MM.1S (cell line): ENCODE measurements at regions not wholly inside any gene's neighbourhood (a gene's known extent, or its start where the extent isn't known, plus 50 kb on each side); places are given as distances from the start of the nearest gene placed in this dataset.

ENCODE experiments used
- DNase-seq: peaks from one replicate; pipeline ENCODE4 v3.0.0-alpha.2; 2015
- H2AFZ ChIP-seq: fragments of 300-600 bp; sonication (generic); 2 replicates; pipeline ENCODE4 v1.6.0; 2016; ENCODE audit warnings: antibody characterized with exemption, low read length
- H3F3A ChIP-seq: fragments of 300-600 bp; sonication (generic); 2 replicates; pipeline ENCODE4 v1.6.1; 2016; ENCODE audit warnings: mild to moderate bottlenecking, antibody characterized with exemption, low read length, moderate library complexity, mixed read lengths; ENCODE audit not compliant: insufficient read depth
- H3K27ac ChIP-seq: fragments of 300-600 bp; sonication (generic); 2 replicates; pipeline ENCODE4 v1.5.1; 2016; ENCODE audit warnings: mild to moderate bottlenecking, low read length
- H3K27me3 ChIP-seq: fragments of 300-600 bp; sonication (generic); replicated peaks from 2 replicates; pipeline ENCODE4 v1.6.0; 2016; ENCODE audit warnings: low read length; ENCODE audit not compliant: insufficient read depth
- H3K36me3 ChIP-seq: fragments of 300-600 bp; sonication (generic); replicated peaks from 2 replicates; pipeline ENCODE4 v1.6.1; 2016; ENCODE audit warnings: mild to moderate bottlenecking, low read length, mixed read lengths; ENCODE audit not compliant: insufficient read depth
- H3K4me1 ChIP-seq: fragments of 300-600 bp; sonication (generic); 2 replicates; pipeline ENCODE4 v1.6.1; 2016; ENCODE audit warnings: low read length, mixed read lengths
- H3K4me2 ChIP-seq: fragments of 300-600 bp; sonication (generic); 2 replicates; pipeline ENCODE4 v1.6.0; 2016; ENCODE audit warnings: low read depth, low read length
- H3K4me3 ChIP-seq: fragments of 300-600 bp; sonication (generic); 2 replicates; pipeline ENCODE4 v1.5.1; 2016; ENCODE audit warnings: low read length, mixed read lengths
- H3K79me2 ChIP-seq: fragments of 300-600 bp; sonication (generic); 2 replicates; pipeline ENCODE4 v1.6.1; 2016; ENCODE audit warnings: mixed run types, low read length, mixed read lengths
- H3K9ac ChIP-seq: fragments of 300-600 bp; sonication (generic); 2 replicates; pipeline ENCODE4 v1.6.1; 2016; ENCODE audit warnings: low read length, mixed read lengths
- H3K9me2 ChIP-seq: fragments of 300-600 bp; sonication (generic); replicated peaks from 2 replicates; pipeline ENCODE4 v1.6.1; 2016; ENCODE audit warnings: mild to moderate bottlenecking, low read length, mixed read lengths; ENCODE audit not compliant: insufficient read depth
- H3K9me3 ChIP-seq: fragments of 300-600 bp; sonication (generic); replicated peaks from 2 replicates; pipeline ENCODE4 v1.6.1; 2016; ENCODE audit warnings: mild to moderate bottlenecking, low read length, mixed read lengths; ENCODE audit not compliant: insufficient read depth
- H4K20me1 ChIP-seq: fragments of 300-600 bp; sonication (generic); 2 replicates; pipeline ENCODE4 v1.6.1; 2016; ENCODE audit warnings: mild to moderate bottlenecking, low read length, moderate library complexity, mixed read lengths; ENCODE audit not compliant: insufficient read depth
- CTCF ChIP-seq: fragments of 300-600 bp; sonication (generic); IDR thresholded peaks from 2 replicates; pipeline ENCODE4 v1.5.1; 2016; ENCODE audit warnings: antibody characterized with exemption, low read length, mixed read lengths
- EZH2 ChIP-seq: fragments of 300-600 bp; sonication (generic); optimal IDR thresholded peaks from 2 replicates; pipeline ENCODE3; 2017; ENCODE audit warnings: low read depth, mild to moderate bottlenecking, antibody characterized with exemption, low read length, mixed read lengths
- EZH2phosphoT487 ChIP-seq: fragments of 300-600 bp; sonication (generic); IDR thresholded peaks from 2 replicates; pipeline ENCODE4 v1.6.1; 2018; ENCODE audit warnings: antibody characterized with exemption, low read length

- Histone ChIP-seq H3K9me3 (no peaks in the 10 kb centered on the region), H3K4me2 (no peak overlapping the region), H3K4me3 (no peak overlapping the region), H3K79me2 (no peaks in the 10 kb centered on the region), H3K36me3 (no peaks in the 10 kb centered on the region), H3F3A (no peaks in the 10 kb centered on the region), H2AFZ (no peak overlapping the region), H4K20me1 (no peaks in the 10 kb centered on the region), H3K4me1 (no peaks in the 10 kb centered on the region), H3K27me3 (no peaks in the 10 kb centered on the region), H3K9ac (no peak overlapping the region), H3K9me2 (no peaks in the 10 kb centered on the region), H3K27ac (no peak overlapping the region)
- TF ChIP-seq EZH2phosphoT487 (no peak), EZH2 (no peak), CTCF (no peak)
- no peak for DNase-seq
Observed at GRCh38 chr3:63070476-63070810, 195.2 kb upstream of the CADPS start.

- Histone ChIP-seq H3K27me3 (no peaks in the 10 kb centered on the region), H4K20me1 (no peaks in the 10 kb centered on the region), H3K4me1 (no peaks in the 10 kb centered on the region), H2AFZ (no peak overlapping the region), H3K4me3 (no peak overlapping the region), H3K9me3 (no peaks in the 10 kb centered on the region), H3K4me2 (no peak overlapping the region), H3F3A (no peaks in the 10 kb centered on the region), H3K27ac (no peak overlapping the region), H3K9ac (no peak overlapping the region), H3K79me2 (no peaks in the 10 kb centered on the region), H3K36me3 (no peaks in the 10 kb centered on the region), H3K9me2 (no peaks in the 10 kb centered on the region)
- TF ChIP-seq EZH2phosphoT487 (no peak), CTCF (no peak), EZH2 (no peak)
- no peak for DNase-seq
Observed at GRCh38 chr3:63076357-63076756, 201.1 kb upstream of the CADPS start.

- H3K4me1 ChIP-seq = no peaks in the 10 kb centered on the region
- H3K4me3 ChIP-seq = no peak overlapping the region
- H2AFZ ChIP-seq = no peak overlapping the region
- H3K9me3 ChIP-seq = no peaks in the 10 kb centered on the region
- no peak overlapping the region for H3K4me2 ChIP-seq
- H3K27me3 ChIP-seq = no peaks in the 10 kb centered on the region
- no peak for DNase-seq
- no peak overlapping the region for H3K27ac ChIP-seq
- no peaks in the 10 kb centered on the region for H4K20me1 ChIP-seq
- H3F3A ChIP-seq = no peaks in the 10 kb centered on the region
- TF ChIP-seq EZH2 = no peak
- no peak overlapping the region for H3K9ac ChIP-seq
- no peaks in the 10 kb centered on the region for H3K9me2 ChIP-seq
- H3K79me2 ChIP-seq = no peaks in the 10 kb centered on the region
- no peaks in the 10 kb centered on the region for H3K36me3 ChIP-seq
Observed at GRCh38 chr3:63086190-63086589, 191.9 kb upstream of the SYNPR start.

- H2AFZ ChIP-seq = no peak overlapping the region
- no peaks in the 10 kb centered on the region for H3F3A ChIP-seq
- H3K4me1 ChIP-seq = no peaks in the 10 kb centered on the region
- H3K9me3 ChIP-seq = no peaks in the 10 kb centered on the region
- no peaks in the 10 kb centered on the region for H3K27me3 ChIP-seq
- TF ChIP-seq EZH2phosphoT487 = no peak
- no peak for TF ChIP-seq EZH2
- TF ChIP-seq CTCF = no peak
- no peak overlapping the region for H3K4me2 ChIP-seq
- H3K36me3 ChIP-seq = no peaks in the 10 kb centered on the region
- no peaks in the 10 kb centered on the region for H3K9me2 ChIP-seq
- H3K27ac ChIP-seq = no peak overlapping the region
- H3K9ac ChIP-seq = no peak overlapping the region
- no peak overlapping the region for H3K4me3 ChIP-seq
- no peaks in the 10 kb centered on the region for H4K20me1 ChIP-seq
- no peaks in the 10 kb centered on the region for H3K79me2 ChIP-seq
- DNase-seq = no peak
Observed at GRCh38 chr3:63089007-63089750, 188.9 kb upstream of the SYNPR start.
